OCI-LY3 (cell line): ENCODE measurements at regions not wholly inside any gene's neighbourhood (a gene's known extent, or its start where the extent isn't known, plus 50 kb on each side); places are given as distances from the start of the nearest gene placed in this dataset.

Source experiments
- CTCF ChIP-seq: fragments of 200-600, 300-600 bp; sonication (generic); IDR thresholded peaks from 2 replicates; pipeline ENCODE4 v1.5.1; 2014; ENCODE audit warnings: antibody characterized with exemption, low read length, low read depth
- EZH2phosphoT487 ChIP-seq: fragments of 200-600 bp; shearing (Covaris generic); IDR thresholded peaks from 2 replicates; pipeline ENCODE4 v1.6.1; 2018; ENCODE audit warnings: antibody characterized with exemption, mixed run types, low read depth

GRCh38 chr9:26243029-26243697 is 564.9 kb upstream of the TUSC1 start:
- TF ChIP-seq CTCF (no peak), EZH2phosphoT487 (no peak)
